ENCODE measurements at regions not wholly inside any gene's neighbourhood (a gene's known extent, or its start where the extent isn't known, plus 50 kb on each side); places are given as distances from the start of the nearest gene placed in this dataset. TPM values are rescaled to one million over a fixed set of nuclear protein-coding genes. Genes with fewer than 3 reads are reported as not detected.
"Not testable (repeated sequence)": the region's sequence is repeated elsewhere in the genome, so short reads cannot be mapped to it uniquely, and the experiment has no call there.

DNA sequence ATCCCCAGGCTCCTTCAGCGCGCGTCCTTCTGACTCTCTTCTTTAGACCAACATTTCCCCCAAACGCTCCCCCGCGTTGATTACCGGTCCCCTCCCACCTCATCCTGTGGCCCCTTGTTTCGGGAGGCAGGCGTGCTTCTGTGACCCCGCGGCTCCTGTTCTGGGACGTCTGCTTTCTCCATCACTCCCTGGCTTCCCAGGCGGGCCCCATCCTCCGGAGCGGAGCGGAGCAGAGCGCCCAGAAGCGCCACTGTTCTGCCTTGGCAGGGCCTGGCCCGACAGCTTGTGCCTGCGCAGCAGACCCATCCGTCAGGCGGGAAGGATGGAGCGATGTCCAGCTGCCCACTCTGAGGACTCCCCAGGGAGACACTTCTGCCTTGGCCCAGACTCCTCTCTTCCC is 1689.8 kb upstream of the DEFB115 start:
- H3K79me2 ChIP-seq (ENCODE audit: insufficient read depth, low read length); H3K9me3 ChIP-seq (ENCODE audit: low read depth, low read length); H3K4me1 ChIP-seq (ENCODE audit: insufficient read depth, low read length); DNase-seq (ENCODE audit: insufficient read length, low spot score, missing footprints); H4K20me1 ChIP-seq (ENCODE audit: insufficient read depth, low read length); H3K36me3 ChIP-seq (ENCODE audit: insufficient read depth, low read length); H3K27ac ChIP-seq (ENCODE audit: low read depth, low read length); H2AFZ ChIP-seq (ENCODE audit: low read length); H3K4me3 ChIP-seq (ENCODE audit: insufficient read depth, low read length); H3K27me3 ChIP-seq (ENCODE audit: insufficient read depth, low read length); H3K4me2 ChIP-seq (ENCODE audit: insufficient read depth, low read length): not testable (repeated sequence)

DNA sequence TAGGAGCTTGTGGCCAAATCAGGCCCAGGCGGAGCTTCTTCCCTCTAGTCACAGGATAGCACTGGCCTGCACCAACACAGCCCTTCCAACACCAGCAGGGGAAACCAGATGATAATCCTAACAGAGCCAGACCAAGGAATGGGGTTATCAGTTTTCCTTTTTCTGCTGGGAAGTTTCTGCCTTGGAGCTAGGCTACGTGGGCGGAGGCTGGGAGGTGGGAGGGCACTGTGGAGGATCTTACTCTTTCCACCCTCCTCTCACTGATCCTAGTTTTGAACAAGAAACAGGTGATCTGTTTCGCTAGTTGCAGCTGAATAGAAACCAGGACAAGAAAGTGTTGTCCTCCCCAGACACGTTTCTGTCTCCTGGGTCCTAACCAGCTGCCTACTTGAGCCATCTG is 1687.3 kb upstream of the DEFB115 start:
- H3K4me1 ChIP-seq (ENCODE audit: insufficient read depth, low read length); H2AFZ ChIP-seq (ENCODE audit: low read length); H3K4me3 ChIP-seq (ENCODE audit: insufficient read depth, low read length); H4K20me1 ChIP-seq (ENCODE audit: insufficient read depth, low read length); H3K79me2 ChIP-seq (ENCODE audit: insufficient read depth, low read length); H3K27me3 ChIP-seq (ENCODE audit: insufficient read depth, low read length); DNase-seq (ENCODE audit: insufficient read length, low spot score, missing footprints); H3K9me3 ChIP-seq (ENCODE audit: low read depth, low read length); H3K36me3 ChIP-seq (ENCODE audit: insufficient read depth, low read length); H3K4me2 ChIP-seq (ENCODE audit: insufficient read depth, low read length); H3K27ac ChIP-seq (ENCODE audit: low read depth, low read length): not testable (repeated sequence)

DNA sequence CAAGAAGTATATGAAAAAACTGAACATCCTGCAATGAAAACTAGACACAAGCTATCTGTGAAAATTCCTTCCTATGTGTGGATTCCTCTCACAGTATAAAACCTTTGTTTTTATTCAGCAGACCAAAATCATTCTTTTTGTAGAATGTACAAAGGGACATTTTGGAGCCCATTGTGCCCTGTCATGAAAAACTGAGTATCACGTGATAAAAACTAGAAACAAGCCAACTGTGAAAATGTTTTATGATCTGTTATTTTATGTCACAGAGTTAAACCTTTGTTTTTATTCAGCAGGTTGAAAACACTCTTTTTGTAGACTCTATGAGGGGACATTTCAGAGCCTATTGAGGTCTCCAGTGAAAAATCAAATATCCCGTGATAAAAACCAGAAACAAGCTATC is 1667.9 kb upstream of the DEFB115 start:
- not testable (repeated sequence) for H3K36me3 ChIP-seq (ENCODE audit: insufficient read depth, low read length); H3K4me1 ChIP-seq (ENCODE audit: insufficient read depth, low read length); H3K27me3 ChIP-seq (ENCODE audit: insufficient read depth, low read length); H3K9me3 ChIP-seq (ENCODE audit: low read depth, low read length); H3K27ac ChIP-seq (ENCODE audit: low read depth, low read length); H3K79me2 ChIP-seq (ENCODE audit: insufficient read depth, low read length); H2AFZ ChIP-seq (ENCODE audit: low read length); H4K20me1 ChIP-seq (ENCODE audit: insufficient read depth, low read length); H3K4me2 ChIP-seq (ENCODE audit: insufficient read depth, low read length); H3K4me3 ChIP-seq (ENCODE audit: insufficient read depth, low read length); DNase-seq (ENCODE audit: insufficient read length, low spot score, missing footprints)

DNA sequence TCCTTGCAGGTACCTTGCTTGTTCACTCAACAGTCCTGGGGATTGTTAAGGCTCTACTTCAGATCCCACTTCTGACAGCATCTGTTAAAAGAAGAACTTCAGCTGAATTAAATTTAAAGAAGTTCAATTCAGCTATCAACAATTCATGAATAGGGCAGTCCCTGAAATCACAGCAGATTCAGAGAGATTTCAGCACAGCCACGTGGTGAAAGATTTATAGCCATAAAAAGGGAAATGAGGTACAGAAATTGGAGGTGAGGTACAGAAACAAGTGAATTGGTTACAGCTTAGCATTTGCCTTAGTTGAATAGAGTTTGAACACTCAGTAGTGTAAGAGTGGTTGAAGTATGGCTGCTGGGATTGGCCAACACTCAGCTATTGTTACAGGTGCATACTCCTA is 1653.3 kb upstream of the DEFB115 start:
- not testable (repeated sequence) for H4K20me1 ChIP-seq (ENCODE audit: insufficient read depth, low read length); DNase-seq (ENCODE audit: insufficient read length, low spot score, missing footprints); H3K9me3 ChIP-seq (ENCODE audit: low read depth, low read length); H3K36me3 ChIP-seq (ENCODE audit: insufficient read depth, low read length); H3K4me2 ChIP-seq (ENCODE audit: insufficient read depth, low read length); H3K27me3 ChIP-seq (ENCODE audit: insufficient read depth, low read length); H3K4me1 ChIP-seq (ENCODE audit: insufficient read depth, low read length); H2AFZ ChIP-seq (ENCODE audit: low read length); H3K4me3 ChIP-seq (ENCODE audit: insufficient read depth, low read length); H3K27ac ChIP-seq (ENCODE audit: low read depth, low read length); H3K79me2 ChIP-seq (ENCODE audit: insufficient read depth, low read length)

- H3K36me3 ChIP-seq (ENCODE audit: insufficient read depth, low read length); H3K4me1 ChIP-seq (ENCODE audit: insufficient read depth, low read length); H3K27ac ChIP-seq (ENCODE audit: low read depth, low read length); H4K20me1 ChIP-seq (ENCODE audit: insufficient read depth, low read length); H3K9me3 ChIP-seq (ENCODE audit: low read depth, low read length); DNase-seq (ENCODE audit: insufficient read length, low spot score, missing footprints); H3K4me3 ChIP-seq (ENCODE audit: insufficient read depth, low read length); H3K27me3 ChIP-seq (ENCODE audit: insufficient read depth, low read length); H3K79me2 ChIP-seq (ENCODE audit: insufficient read depth, low read length); H2AFZ ChIP-seq (ENCODE audit: low read length); H3K4me2 ChIP-seq (ENCODE audit: insufficient read depth, low read length): not testable (repeated sequence)
Measured at GRCh38 chr20:29606171-29606570, 1651.3 kb upstream of the DEFB115 start.

DNA sequence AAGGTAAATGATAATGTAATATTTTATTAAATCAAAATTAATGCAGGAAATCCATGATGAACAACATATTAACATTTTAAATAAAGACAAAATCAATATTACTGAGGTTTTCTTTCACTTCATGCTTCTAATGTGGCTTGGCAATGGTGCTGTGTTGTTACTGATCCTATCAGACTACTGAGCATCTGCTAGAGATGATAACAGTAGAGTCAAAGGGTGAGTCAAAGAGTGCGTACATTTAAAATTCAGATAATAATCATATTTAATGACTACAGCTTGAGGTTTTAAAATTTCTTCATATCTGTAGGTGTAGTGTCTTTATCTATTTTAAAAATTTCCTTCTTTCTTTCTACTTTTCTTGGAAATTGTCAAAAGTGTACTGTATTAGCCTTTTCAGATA is 1628.1 kb upstream of the DEFB115 start:
- H3K79me2 ChIP-seq (ENCODE audit: insufficient read depth, low read length); H3K9me3 ChIP-seq (ENCODE audit: low read depth, low read length); H3K27ac ChIP-seq (ENCODE audit: low read depth, low read length); H3K4me3 ChIP-seq (ENCODE audit: insufficient read depth, low read length); H3K4me1 ChIP-seq (ENCODE audit: insufficient read depth, low read length); DNase-seq (ENCODE audit: insufficient read length, low spot score, missing footprints); H3K36me3 ChIP-seq (ENCODE audit: insufficient read depth, low read length); H3K27me3 ChIP-seq (ENCODE audit: insufficient read depth, low read length); H4K20me1 ChIP-seq (ENCODE audit: insufficient read depth, low read length); H3K4me2 ChIP-seq (ENCODE audit: insufficient read depth, low read length); H2AFZ ChIP-seq (ENCODE audit: low read length): not testable (repeated sequence)

Small RNA genes lying in the stretch of these regions (small RNA-seq; reads per million reads assigned to genes)
- gene RF00002 (0.97 reads per million, percentile 25 among the genes with 10 or more reads in this experiment), gene RF00019 (not detected)
